Subcutaneous abdominal adipose tissue (tissue), 5 donors: ENCODE measurements at regions not wholly inside any gene's neighbourhood (a gene's known extent, or its start where the extent isn't known, plus 50 kb on each side); places are given as distances from the start of the nearest gene placed in this dataset.

Experiments used
- H3K27ac ChIP-seq: one replicate; pipeline ENCODE4 v1.7.0; 2013; ENCODE audit warnings: low read depth, mild to moderate bottlenecking, inconsistent platforms, low read length, moderate library complexity
- H3K27me3 ChIP-seq, 5 donors: one replicate each; pipeline ENCODE4 v1.7.0; 2013; ENCODE audit warnings: low read length in 5 of 5, inconsistent platforms in 1 of 5; ENCODE audit not compliant: control insufficient read depth in 5 of 5, insufficient read depth in 4 of 5
- H3K36me3 ChIP-seq, 5 donors: one replicate each; pipeline ENCODE4 v1.7.0; 2013; ENCODE audit warnings: low read length in 5 of 5; ENCODE audit not compliant: control insufficient read depth in 5 of 5, insufficient read depth in 5 of 5
- H3K4me1 ChIP-seq, 5 donors: one replicate each; pipeline ENCODE4 v1.7.0; 2013; ENCODE audit warnings: low read length in 5 of 5, mild to moderate bottlenecking in 3 of 5, moderate library complexity in 1 of 5; ENCODE audit not compliant: control insufficient read depth in 5 of 5, insufficient read depth in 5 of 5
- H3K4me3 ChIP-seq, 5 donors: one replicate each; pipeline ENCODE4 v1.7.0; 2013; ENCODE audit warnings: low read length in 5 of 5, low read depth in 1 of 5
- H3K9ac ChIP-seq, 5 donors: one replicate each; pipeline ENCODE4 v1.7.0; 2013; ENCODE audit warnings: low read length in 5 of 5, mild to moderate bottlenecking in 4 of 5, moderate library complexity in 3 of 5
- H3K9me3 ChIP-seq, 5 donors: one replicate each; pipeline ENCODE4 v1.7.0; 2013; ENCODE audit warnings: low read length in 5 of 5; ENCODE audit not compliant: control insufficient read depth in 5 of 5
- donor health status: healthy.
- donor health status: healthy.
- donor health status: healthy.
- donor health status: healthy.
- donor health status: healthy.

DNA sequence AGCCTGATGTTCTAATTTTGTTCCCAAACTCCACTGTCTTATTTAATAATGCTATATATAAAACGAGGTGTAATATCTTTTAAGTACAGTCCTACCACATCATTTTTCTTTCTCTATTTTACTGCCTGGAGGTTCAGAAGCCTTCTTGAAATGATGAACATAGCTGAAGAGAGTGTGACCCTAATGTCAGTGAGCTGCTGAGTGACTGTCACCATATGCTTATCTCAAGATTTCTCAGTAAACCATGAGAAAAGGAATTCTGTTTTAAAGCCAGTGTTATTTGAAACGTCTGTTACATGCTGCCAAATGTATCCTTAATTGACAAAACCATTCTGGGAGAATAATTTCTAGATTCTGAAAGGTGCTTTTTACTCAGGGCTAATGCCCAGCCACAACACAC lies 503.5 kb upstream of the TMPRSS15 start:
- Histone ChIP-seq H3K4me1 (no peaks in the 10 kb centered on the region), H3K9me3 (peaks cover 0 to 3% (median 0%) of the 10 kb centered on the region in 5 donors), H3K36me3 (no peaks in the 10 kb centered on the region), H3K27me3 (no peaks in the 10 kb centered on the region), H3K27ac (no peak overlapping the region), H3K4me3 (no peak overlapping the region), H3K9ac (no peak overlapping the region)

DNA sequence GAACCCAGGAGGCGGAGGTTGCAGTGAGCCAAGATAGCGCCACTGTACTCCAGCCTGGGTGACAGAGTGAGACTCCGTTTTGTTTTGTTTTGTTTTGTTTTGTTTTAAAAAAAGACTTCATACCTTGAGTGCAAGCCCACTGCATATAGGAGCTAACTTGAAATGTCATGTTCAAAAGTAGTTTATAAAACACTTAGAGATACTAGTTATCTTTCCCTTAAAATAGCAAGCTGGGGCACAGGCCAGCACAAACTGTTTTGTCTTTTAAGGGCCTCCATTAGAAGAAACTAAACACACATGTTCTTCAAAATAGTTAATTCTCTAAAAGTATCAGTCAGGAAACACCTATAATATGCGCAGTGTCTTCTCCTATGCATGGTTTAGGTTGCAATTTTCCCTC lies 505.1 kb upstream of the TMPRSS15 start:
- Histone ChIP-seq H3K9me3 (peaks cover 0 to 9% (median 4%) of the 10 kb centered on the region in 5 donors), H3K4me3 (no peak overlapping the region), H3K9ac (no peak overlapping the region), H3K27me3 (no peaks in the 10 kb centered on the region), H3K36me3 (no peaks in the 10 kb centered on the region), H3K27ac (no peak overlapping the region), H3K4me1 (no peaks in the 10 kb centered on the region)

DNA sequence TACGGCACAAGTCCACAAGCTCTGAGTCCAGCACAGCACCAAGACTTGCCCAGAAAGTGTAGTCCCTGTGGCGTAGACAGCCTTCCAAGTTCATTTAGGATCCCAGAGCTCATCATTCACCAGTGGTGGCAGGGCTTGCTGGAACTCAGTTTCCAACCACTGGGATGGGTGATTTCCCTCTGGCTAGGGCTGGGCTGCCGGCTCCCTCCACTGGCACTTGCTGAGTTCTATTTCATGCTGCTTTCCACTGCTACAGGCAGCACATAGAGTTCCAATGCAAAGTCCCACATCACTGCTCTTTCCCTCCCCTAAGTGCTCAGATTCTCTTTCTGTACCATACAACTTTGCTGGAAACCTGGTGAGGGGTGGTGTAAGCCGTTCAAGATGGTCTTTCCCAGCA lies 510.3 kb upstream of the TMPRSS15 start:
- H3K27me3 ChIP-seq: no peaks in the 10 kb centered on the region
- no peaks in the 10 kb centered on the region for H3K4me1 ChIP-seq
- H3K4me3 ChIP-seq: no peak overlapping the region
- no peak overlapping the region for H3K27ac ChIP-seq
- no peaks in the 10 kb centered on the region for H3K36me3 ChIP-seq
- peaks cover 0 to 9% (median 7%) of the 10 kb centered on the region in 5 donors for H3K9me3 ChIP-seq
- H3K9ac ChIP-seq: no peak overlapping the region

DNA sequence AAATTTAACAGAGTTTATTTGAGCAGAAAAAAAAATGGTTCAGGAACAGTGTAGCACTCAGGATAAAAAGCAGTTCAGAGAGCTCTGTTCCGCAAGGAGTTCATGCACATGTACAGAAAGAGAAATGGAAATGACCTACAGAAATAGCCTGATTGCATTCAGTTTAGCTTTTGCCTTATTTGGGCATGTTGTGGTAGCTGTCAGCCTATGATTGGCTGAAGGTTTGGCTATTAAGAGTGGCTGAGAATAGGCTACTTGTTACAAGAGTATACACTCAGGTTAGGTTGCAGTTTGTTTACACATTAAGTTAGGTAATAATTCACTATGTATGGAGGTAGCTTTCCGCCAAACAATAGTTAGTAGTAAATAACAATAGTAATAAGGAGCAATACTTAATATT lies 511.0 kb upstream of the TMPRSS15 start:
- H3K4me1 ChIP-seq: no peaks in the 10 kb centered on the region
- H3K36me3 ChIP-seq: no peaks in the 10 kb centered on the region
- no peaks in the 10 kb centered on the region for H3K27me3 ChIP-seq
- peaks cover 0 to 9% (median 7%) of the 10 kb centered on the region in 5 donors for H3K9me3 ChIP-seq
- H3K9ac ChIP-seq: no peak overlapping the region
- no peak overlapping the region for H3K4me3 ChIP-seq
- no peak overlapping the region for H3K27ac ChIP-seq

DNA sequence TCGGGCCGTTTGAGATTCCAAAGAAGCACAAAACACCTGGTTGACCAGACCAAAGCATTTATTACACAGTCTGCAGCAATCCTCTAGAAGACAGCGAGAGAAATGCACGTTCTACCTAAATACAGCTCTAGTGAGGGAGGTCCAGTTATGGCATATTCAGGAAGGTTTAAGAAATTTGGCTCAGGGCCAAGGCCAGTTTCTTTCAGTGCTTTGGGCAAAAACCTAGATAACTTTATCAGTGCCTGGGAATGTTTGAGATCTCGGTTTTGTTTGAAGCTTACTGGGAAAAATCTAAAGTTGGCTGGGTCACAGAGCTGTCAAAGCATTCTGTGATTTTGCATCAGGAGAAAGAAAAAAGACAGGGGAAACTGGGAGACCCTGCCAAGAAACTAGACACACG lies 514.0 kb upstream of the TMPRSS15 start:
- H3K36me3 ChIP-seq: no peaks in the 10 kb centered on the region
- H3K4me1 ChIP-seq: no peaks in the 10 kb centered on the region

DNA sequence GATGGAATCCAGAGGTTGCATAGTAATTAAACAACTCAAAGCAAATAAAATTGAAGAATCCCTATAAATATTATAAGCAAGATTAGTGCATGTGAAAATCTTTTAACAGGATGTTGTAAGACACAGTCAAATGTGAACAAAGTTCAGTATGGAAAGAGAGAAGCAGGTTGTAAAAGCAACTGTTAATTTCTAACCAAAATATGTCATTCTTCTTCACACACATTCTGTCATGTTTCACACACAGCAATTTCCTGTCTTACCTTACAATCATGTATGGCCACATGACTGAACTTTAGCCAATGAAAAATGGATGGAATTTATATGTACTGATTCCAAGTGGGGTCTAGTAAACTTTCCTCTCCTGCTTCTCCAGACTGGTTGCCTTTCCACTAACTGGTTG lies 527.7 kb upstream of the TMPRSS15 start:
- no peak overlapping the region for H3K4me3 ChIP-seq
- H3K9me3 ChIP-seq: no peaks in the 10 kb centered on the region
- no peaks in the 10 kb centered on the region for H3K36me3 ChIP-seq
- H3K27me3 ChIP-seq: no peaks in the 10 kb centered on the region
- H3K9ac ChIP-seq: no peak overlapping the region
- H3K4me1 ChIP-seq: peaks cover 0 to 12% (median 0%) of the 10 kb centered on the region in 5 donors
- H3K27ac ChIP-seq: no peak overlapping the region

More for the DNA sequence above, 514.0 kb upstream of the TMPRSS15 start:
- no peak overlapping the region for H3K9ac ChIP-seq
- no peaks in the 10 kb centered on the region for H3K27me3 ChIP-seq
- H3K4me3 ChIP-seq: no peak overlapping the region
- peaks cover 0 to 7% (median 3%) of the 10 kb centered on the region in 5 donors for H3K9me3 ChIP-seq
- H3K27ac ChIP-seq: no peak overlapping the region

DNA sequence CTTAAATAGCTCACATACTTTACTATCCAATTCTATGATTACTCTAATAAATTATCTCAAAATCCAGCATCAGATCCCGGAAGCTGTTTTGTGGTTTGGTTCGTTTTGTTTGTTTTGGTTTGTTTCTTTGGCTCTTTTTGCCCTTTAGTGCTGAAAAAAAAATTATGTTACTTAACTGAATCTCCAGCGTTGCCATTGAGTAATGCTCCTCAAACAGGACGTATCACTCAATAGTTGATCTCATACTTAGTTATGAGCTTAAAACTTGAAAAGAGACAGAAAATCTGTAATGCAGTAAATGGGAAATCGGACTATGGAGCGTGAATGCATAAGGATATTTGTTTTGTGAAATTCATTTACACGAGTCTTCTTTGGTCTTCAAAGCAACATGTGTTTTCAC lies 533.8 kb upstream of the TMPRSS15 start:
- Histone ChIP-seq H3K27ac (no peak overlapping the region), H3K4me3 (no peak overlapping the region), H3K9ac (no peak overlapping the region), H3K36me3 (no peaks in the 10 kb centered on the region), H3K27me3 (no peaks in the 10 kb centered on the region), H3K4me1 (no peaks in the 10 kb centered on the region), H3K9me3 (no peaks in the 10 kb centered on the region)

DNA sequence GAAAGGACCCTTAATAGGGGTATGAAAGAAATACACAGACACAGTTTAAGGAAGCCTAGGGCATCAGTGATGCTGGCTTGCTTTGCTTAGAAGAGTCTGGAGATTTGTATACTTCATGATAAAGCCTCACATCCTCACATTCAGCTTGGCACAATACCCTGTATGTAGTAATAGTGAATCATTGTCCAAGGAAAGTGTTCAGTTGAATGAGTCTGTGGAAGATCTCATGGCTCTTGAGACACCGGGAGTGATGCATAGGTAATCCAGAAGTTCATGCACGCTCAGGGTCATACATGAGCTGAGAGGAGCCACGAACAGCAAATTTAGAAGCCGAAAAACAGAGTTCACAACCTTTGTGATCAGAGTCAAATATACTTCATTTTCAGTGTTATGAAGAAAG lies 537.2 kb upstream of the TMPRSS15 start:
- no peaks in the 10 kb centered on the region for H3K9me3 ChIP-seq
- no peaks in the 10 kb centered on the region for H3K36me3 ChIP-seq
- H3K9ac ChIP-seq: no peak overlapping the region
- no peak overlapping the region for H3K27ac ChIP-seq
- H3K4me1 ChIP-seq: no peaks in the 10 kb centered on the region
- no peaks in the 10 kb centered on the region for H3K27me3 ChIP-seq
- no peak overlapping the region for H3K4me3 ChIP-seq

DNA sequence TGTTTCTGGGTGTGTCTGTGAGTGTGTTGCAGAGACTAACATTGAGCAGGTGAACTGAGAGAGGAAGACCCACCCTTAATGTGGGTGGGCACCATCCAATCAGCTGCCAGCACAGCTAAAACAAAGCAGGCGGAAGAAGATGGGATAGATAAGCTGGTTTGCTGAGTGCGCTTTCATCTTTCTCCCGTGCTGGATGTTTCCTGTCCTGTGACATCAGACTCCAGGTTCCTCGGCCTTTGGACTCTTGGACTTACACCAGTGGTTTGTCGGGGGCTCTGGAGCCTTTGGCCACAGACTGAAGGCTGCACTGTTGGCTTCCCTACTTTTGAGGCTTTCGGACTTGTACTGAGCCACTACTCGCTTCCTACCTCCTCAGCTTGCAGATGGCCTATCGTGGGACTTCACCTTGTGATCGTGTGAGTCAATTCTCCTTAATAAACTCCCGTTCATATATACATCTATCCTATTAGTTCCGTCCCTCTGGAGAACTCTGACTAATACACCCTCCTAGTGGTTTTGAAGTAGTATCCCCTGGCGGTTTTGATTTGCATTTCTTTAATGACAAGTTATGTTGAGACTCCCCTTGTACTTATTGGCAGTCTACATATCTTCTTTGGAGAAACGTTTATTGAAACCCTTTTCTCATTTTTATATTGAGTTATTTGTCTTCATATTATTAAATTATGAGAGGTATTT lies 546.6 kb upstream of the TMPRSS15 start:
- Histone ChIP-seq H3K27me3 (no peaks in the 10 kb centered on the region), H3K36me3 (no peaks in the 10 kb centered on the region), H3K9ac (no peak overlapping the region), H3K27ac (no peak overlapping the region), H3K9me3 (no peaks in the 10 kb centered on the region), H3K4me1 (no peaks in the 10 kb centered on the region), H3K4me3 (no peak overlapping the region)

DNA sequence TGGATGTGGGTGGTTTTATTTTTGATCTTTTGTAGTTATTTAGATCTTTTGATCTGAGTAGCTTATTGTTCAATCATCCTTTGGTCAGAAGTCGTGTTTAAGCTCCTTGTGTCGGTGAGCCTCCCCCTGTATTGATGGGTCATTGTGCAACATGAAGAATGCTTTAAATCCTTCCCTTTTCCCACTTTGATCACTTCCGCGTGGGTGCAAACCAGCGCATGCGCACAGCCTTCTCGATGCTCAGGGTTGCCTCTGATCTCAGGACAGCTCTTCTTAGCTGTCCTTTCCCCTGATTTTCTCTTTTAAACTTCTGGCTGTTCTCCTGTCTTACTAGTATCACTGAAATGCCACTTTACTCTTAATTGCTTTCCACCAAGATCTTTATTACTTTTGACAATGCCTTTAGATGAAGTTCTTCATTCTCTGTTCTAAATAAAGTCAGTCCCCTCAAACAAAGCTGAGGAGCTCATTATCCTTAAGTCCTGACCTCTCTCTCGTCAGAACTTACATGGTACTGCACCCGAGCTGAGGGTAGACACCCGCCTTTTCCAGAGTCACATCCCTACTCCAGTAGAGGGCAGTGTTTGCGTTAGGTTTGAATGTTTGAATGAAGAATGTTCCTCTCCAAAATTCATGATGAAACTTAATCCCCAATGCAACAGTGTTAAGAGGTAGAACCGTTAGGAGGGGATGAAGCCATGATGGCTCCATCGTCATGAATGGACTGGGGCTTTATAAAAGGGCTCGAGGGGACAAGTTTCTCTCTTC lies 547.9 kb upstream of the TMPRSS15 start:
- no peaks in the 10 kb centered on the region for H3K27me3 ChIP-seq
- no peaks in the 10 kb centered on the region for H3K9me3 ChIP-seq
- no peaks in the 10 kb centered on the region for H3K36me3 ChIP-seq
- no peak overlapping the region for H3K27ac ChIP-seq
- H3K4me1 ChIP-seq: no peaks in the 10 kb centered on the region
- no peak overlapping the region for H3K9ac ChIP-seq
- H3K4me3 ChIP-seq: no peak overlapping the region
